ENCODE measurements at regions not wholly inside any gene's neighbourhood (a gene's known extent, or its start where the extent isn't known, plus 50 kb on each side); places are given as distances from the start of the nearest gene placed in this dataset.

GRCh38 chr2:368386-368785 lies 80.5 kb upstream of the ALKAL2 start:
- no peak for DNase-seq (ENCODE audit: low read depth in 1 of 2, low spot score in 2 of 2)
- H2BK15ac ChIP-seq (ENCODE audit: low read length): no peak overlapping the region
- TF ChIP-seq GABPA (IDR thresholded peaks at IDR 0.05; ENCODE audit: borderline replicate concordance, insufficient read depth, low read length) (no peak), RFX5 (IDR thresholded peaks at IDR 0.05; ENCODE audit: borderline replicate concordance, low read depth, low read length) (no peak), YY1 (IDR thresholded peaks at IDR 0.05; ENCODE audit: low read depth, low read length) (no peak)
- CTCF ChIA-PET (ENCODE audit: partially characterized antibody): interaction anchor here (0.9 kb wide), 1 partner anchor 157 kb away, joined by 3 read pairs; no protein-coding TSS in a partner anchor
- no peak overlapping the region for H2AK5ac ChIP-seq (ENCODE audit: low read depth, low read length)
- H4K91ac ChIP-seq (replicated peaks; ENCODE audit: insufficient read length, low read length): no peak overlapping the region
- no peaks in the 10 kb centered on the region for H3K79me2 ChIP-seq (ENCODE audit: control insufficient read depth in 1 of 2, insufficient read depth in 2 of 2, low read length in 2 of 2)
- no peak overlapping the region for H3K27ac ChIP-seq (ENCODE audit: low read depth, low read length)
- H3K27me3 ChIP-seq (replicated peaks in 1 of 4; ENCODE audit: control insufficient read depth in 3 of 4, extremely low read depth in 1 of 4, insufficient read depth in 3 of 4, low read length in 3 of 4): no peaks in the 10 kb centered on the region; a peak in 1 of 7 replicates
- H3K9ac ChIP-seq (replicated peaks in 1 of 4; ENCODE audit: extremely low read depth in 1 of 4, low read depth in 3 of 4, low read length in 3 of 4): no peak overlapping the region
- no peak overlapping the region; the same call in 1 of the 2 replicates for H4K8ac ChIP-seq (ENCODE audit: extremely low read depth, insufficient read depth, low read length)
- H2BK120ac ChIP-seq (replicated peaks; ENCODE audit: low read depth, low read length): no peak overlapping the region
- WGBS, 2 experiments (ENCODE audit: extremely low coverage in 1 of 2, insufficient coverage in 1 of 2, insufficient read length in 1 of 2, insufficient replicate concordance in 2 of 2, low coverage in 1 of 2, low lambda C conversion rate in 2 of 2, missing lambda C conversion rate in 1 of 2): 90% methylated on average over 5 of the region's 5 CpGs; no CpG with 5 or more reads in 1 of the 2 experiments
- H4K5ac ChIP-seq (ENCODE audit: insufficient read length, low read depth, low read length): no peak overlapping the region
- no peak overlapping the region for H3K4me2 ChIP-seq (ENCODE audit: insufficient read depth in 1 of 2, low read depth in 2 of 2, low read length in 2 of 2)
- POLR2A ChIA-PET (ENCODE audit: partially characterized antibody): no interaction called here
- H3K23ac ChIP-seq (ENCODE audit: insufficient read length): no peak overlapping the region
- no peaks in the 10 kb centered on the region for H3K23me2 ChIP-seq (ENCODE audit: low read depth, low read length)
- H3K14ac ChIP-seq (ENCODE audit: insufficient read length): no peak overlapping the region
- no peak overlapping the region for H2BK5ac ChIP-seq (ENCODE audit: low read depth, low read length)
- no peak overlapping the region for H3K4me3 ChIP-seq (ENCODE audit: extremely low read depth in 1 of 4, insufficient read depth in 2 of 4, low read depth in 3 of 4, low read length in 4 of 4)
- H2AFZ ChIP-seq (ENCODE audit: low read length): no peak overlapping the region
- no peak overlapping the region for H3K4ac ChIP-seq (replicated peaks; ENCODE audit: insufficient read length, low read depth, low read length)
- H3K9me3 ChIP-seq (ENCODE audit: insufficient read depth in 2 of 2, low read depth in 1 of 2, low read length in 1 of 2): no peaks in the 10 kb centered on the region
- H3K79me1 ChIP-seq (ENCODE audit: low read depth, low read length): no peaks in the 10 kb centered on the region
- FAIRE-seq: no peak
- no peak overlapping the region for H2BK20ac ChIP-seq (ENCODE audit: low read length)
- no peaks in the 10 kb centered on the region for H3K4me1 ChIP-seq (replicated peaks in 1 of 4; ENCODE audit: control insufficient read depth in 3 of 4, insufficient read depth in 4 of 4, low read length in 3 of 4)
- no peaks in the 10 kb centered on the region for H4K20me1 ChIP-seq (replicated peaks in 1 of 2; ENCODE audit: control insufficient read depth in 1 of 2, insufficient read depth in 2 of 2, low read length in 2 of 2)
- H3K56ac ChIP-seq (replicated peaks; ENCODE audit: insufficient read length, low read depth, low read length): no peak overlapping the region
- H2BK12ac ChIP-seq (ENCODE audit: low read depth, low read length): no peak overlapping the region
- no peak overlapping the region for H3K18ac ChIP-seq (ENCODE audit: extremely low read depth, low read length)
- no peaks in the 10 kb centered on the region for H3K36me3 ChIP-seq (ENCODE audit: control insufficient read depth in 2 of 4, insufficient read depth in 4 of 4, low read length in 3 of 4)
